H54 (cell line): ENCODE measurements at regions not wholly inside any gene's neighbourhood (a gene's known extent, or its start where the extent isn't known, plus 50 kb on each side); places are given as distances from the start of the nearest gene placed in this dataset.

ENCODE experiments used
- DNase-seq: peaks from one replicate; pipeline ENCODE4 v3.0.0; 2011; ENCODE audit warnings: low spot score, mixed read lengths; ENCODE audit not compliant: insufficient read length
- FAIRE-seq: peaks from 3 replicates; lab custom pipeline; 2011; peaks lifted over from hg19 to GRCh38; lab: Jason Lieb, UNC
- POLR2A ChIP-seq: IDR thresholded peaks from 2 replicates; pipeline ENCODE4 v1.6.1; 2011; ENCODE audit warnings: low read depth, mild to moderate bottlenecking, low read length

- DNase-seq (no peak), FAIRE-seq (no peak)
Measured at GRCh38 chr6:163659803-163660202, 245.3 kb downstream of the QKI start.

DNA sequence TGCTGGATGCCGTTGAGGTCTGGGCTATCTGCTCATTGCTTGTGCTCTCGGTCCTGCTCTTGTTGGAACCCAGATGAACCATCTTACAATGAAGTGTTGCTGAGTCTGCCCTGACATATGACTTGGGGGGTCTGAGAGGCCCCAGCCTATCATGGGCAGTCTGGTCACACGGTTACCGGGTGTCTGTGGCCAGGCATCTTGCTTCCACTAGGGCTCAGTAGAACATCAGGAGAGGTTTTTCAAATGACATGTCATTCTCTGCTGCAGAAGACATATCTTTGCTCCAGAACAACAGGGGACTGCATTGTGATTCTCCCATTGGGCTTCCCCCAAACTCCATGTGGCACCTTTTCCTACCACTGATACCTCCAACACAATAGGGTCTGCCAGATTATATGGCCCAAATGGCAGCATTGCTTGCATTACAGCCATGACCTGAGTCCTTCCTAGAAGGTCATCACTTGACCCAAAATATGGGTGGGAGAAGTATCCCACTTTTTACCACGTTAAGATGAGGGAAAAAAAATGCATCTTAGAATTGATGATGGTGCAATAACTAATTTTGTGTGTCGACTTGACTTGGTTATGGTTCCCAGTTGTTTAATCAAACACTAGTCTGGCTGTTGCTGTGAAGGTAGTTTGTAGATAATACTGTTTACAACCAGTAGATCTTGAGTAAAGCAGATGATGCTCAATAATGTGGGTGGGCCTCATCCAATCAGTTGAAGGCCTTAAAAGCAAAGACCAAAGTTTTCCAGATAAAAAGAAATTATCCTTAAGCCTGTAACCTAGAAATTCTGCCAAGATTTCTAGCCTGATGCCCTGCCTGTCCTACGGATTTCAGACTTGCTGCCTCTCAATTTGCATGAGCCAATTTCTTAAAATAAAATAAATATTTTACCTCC lies 241.0 kb downstream of the QKI start:
- no peak for DNase-seq
- no peak for FAIRE-seq
- no peak for TF ChIP-seq POLR2A

More at GRCh38 chr6:163659803-163660202, 245.3 kb downstream of the QKI start:
- TF ChIP-seq POLR2A = no peak

DNA sequence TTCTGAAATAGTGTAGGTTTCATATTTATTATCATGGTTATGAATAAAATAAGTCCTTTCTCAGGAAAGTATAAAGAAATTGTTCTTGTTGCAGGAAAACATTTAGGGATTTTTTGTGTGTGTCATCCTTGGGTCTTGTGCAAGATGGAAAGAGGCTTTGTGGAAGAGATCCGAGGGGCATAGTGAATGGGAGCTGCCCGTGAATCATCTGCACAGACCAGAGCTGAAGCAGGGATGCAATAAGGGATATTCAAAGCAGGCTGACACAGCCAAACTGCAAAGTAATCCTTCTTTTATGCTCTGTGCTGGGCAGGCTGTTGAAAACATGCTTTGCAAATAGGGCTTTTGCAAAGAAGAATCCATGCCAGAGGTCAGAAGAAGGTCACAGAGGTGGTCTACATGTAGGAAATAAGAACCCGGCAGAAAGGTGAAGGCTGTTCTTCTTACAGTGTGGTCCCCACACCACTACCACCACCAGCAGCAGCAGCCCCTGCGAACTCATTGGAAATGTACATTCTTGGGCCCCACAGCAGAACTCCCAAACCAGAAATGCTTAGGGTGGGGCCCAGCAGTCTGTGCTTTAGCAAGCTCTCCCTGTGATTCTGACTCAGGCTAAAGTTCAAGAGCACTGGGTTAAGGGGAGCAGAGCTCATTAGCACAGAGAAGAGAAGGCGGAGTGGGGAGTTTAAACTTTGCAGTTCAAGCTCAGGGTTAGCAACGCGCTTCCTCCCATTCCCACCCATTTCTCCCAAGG lies 237.6 kb downstream of the QKI start:
- FAIRE-seq = no peak
- no peak for DNase-seq
- TF ChIP-seq POLR2A = no peak

- no peak for TF ChIP-seq POLR2A
- FAIRE-seq (no peak), DNase-seq (no peak)
Measured at GRCh38 chr6:163651426-163651825, 236.9 kb downstream of the QKI start.

DNA sequence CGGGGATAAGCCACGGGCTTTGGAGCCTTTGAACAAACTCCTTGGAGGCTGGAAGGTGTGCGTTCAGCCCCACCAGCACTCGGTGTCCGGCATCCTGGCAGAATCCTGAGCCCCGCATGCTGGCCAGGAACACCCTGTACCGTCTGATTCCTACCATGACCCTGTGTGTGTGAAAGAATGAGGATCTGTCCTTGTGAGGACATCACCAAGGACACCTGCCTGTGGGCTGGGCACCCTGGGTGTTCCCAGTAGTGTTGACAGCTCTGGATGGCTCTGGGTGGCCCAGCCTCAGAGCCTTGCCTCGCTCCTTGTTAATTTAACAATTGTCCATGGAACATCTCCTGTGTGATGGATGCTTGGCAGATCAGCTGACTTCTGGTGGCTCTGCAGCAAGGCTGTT lies 234.3 kb downstream of the QKI start:
- FAIRE-seq (no peak), DNase-seq (no peak)
- TF ChIP-seq POLR2A = no peak

DNA sequence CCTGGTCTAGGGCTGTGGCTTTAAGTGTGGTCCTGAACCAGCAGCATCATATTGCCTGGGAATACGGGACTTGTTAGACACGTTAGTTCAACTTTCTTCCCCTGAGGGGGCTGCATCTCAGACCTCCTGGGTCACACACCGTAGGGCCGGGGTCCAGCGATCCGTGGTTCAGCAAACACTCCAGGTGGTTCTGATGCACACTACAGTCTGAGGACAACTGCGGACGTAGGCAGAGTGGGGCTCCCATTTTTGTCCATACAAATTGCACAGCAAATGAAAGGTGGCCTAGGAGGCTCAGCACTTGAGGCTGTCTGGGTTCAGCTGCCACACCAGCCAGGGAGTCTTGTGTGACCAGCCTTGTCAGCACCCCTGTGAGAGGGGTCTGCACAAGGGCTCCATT lies 233.1 kb downstream of the QKI start:
- FAIRE-seq (no peak), DNase-seq (no peak)
- no peak for TF ChIP-seq POLR2A

DNA sequence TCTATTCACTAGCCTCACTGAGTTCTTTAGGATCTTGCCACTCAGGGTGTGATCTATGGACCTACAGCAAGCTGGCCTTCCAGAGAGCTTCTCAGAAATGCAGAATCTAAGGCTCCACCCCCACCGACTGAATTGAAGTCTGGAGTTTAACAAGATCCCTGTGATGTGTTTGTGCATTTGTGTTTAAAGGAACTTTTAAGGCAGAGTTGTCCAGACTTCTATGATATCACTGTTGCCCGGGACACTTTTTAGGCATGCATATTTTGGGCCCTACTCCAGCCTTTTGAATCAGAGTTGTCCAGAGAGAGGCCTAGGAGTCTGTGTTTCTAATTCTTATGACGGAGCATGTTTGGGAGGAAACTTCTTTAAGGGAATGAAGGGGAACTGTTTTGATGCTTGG lies 232.3 kb downstream of the QKI start:
- DNase-seq (no peak), FAIRE-seq (no peak)
- TF ChIP-seq POLR2A = no peak

GRCh38 chr6:163646133-163646532 lies 231.6 kb downstream of the QKI start:
- no peak for DNase-seq
- no peak for FAIRE-seq
- TF ChIP-seq POLR2A = no peak

DNA sequence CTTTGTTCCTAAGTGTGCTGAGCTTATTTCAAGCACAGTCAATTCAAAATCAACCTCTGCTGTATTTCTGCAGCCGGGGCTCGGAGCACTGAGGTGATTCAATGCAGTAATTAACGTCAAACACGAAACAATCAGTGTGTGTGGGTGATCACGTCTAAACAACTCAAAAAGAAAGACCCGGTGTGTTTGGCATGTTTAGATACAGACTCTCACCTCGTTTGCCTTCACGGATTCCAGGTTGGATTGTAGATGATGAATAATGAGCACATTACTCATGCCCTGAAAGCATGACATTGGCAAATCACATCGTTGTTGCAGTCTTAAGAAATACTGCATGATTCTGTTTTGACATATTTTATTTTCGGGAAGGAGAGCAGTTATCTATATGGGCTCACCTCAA lies 231.0 kb downstream of the QKI start:
- no peak for FAIRE-seq
- no peak for DNase-seq
- no peak for TF ChIP-seq POLR2A

DNA sequence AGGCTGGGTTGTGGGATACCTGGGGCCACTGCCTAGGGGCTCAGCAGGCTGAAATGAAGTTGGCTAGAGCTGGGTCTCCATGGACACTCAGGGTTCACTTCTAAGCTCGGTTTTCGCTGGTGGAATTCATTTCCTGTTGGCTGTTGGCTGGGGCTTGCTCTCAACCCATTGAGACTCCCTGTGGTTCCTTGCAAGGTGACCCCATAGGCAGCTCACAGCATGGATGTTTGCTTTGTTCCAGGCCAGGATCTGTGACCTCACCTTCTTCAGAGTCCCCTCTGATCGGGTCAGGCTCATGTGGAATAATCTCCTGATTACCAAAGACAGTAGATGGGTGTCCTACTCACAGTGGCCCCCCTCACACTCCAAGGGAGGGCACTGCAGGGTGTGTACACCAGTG lies 229.3 kb downstream of the QKI start:
- DNase-seq (no peak), FAIRE-seq (no peak)

GRCh38 chr6:163641706-163642105 lies 227.2 kb downstream of the QKI start:
- no peak for TF ChIP-seq POLR2A
- FAIRE-seq = no peak
- DNase-seq = no peak

More for the DNA sequence above, 229.3 kb downstream of the QKI start:
- TF ChIP-seq POLR2A = no peak

DNA sequence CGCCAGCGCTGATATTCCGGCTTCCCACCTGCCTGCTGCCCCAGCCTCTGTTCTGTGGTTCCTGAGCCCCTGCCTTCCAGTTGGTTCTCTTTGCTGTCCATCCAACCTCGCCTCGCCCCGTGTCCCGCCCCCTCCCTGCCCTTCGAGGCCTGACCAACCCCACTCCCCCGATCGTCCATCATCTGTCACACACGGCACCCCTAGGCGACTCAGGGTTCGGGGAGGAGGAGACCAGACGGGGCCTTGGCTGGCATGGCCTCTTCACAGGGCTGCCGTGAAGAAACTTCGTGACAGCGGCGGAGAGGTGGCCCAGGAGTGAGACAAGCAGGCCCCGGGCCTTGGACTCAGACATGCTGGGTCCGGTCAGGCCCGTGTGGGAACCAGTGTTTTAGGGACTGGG lies 226.1 kb downstream of the QKI start:
- no peak for DNase-seq
- TF ChIP-seq POLR2A = no peak
- FAIRE-seq = no peak

DNA sequence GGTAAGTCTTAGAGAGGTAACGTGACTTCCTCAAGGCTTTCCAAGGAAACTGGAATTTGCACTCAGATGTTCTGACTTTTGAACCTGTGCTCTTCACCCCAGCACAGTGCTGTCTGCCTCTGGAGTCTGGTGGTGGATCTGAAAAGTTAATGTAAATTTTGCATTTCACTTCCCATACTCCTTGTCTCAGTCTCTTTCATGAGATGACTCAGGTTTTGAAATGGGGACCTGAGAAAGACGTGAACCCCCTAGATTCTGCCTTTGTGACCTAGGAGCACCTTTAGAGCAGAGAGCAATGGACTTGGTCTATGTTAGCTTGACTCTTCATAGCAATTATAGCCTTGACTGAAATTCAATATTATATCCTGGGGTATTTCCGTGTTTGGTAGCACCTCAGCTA lies 223.0 kb downstream of the QKI start:
- DNase-seq = no peak
- no peak for TF ChIP-seq POLR2A
- no peak for FAIRE-seq

GRCh38 chr6:163635731-163636364 lies 221.3 kb downstream of the QKI start:
- TF ChIP-seq POLR2A = no peak
- DNase-seq (no peak), FAIRE-seq (no peak)
